ENCODE measurements at regions not wholly inside any gene's neighbourhood (a gene's known extent, or its start where the extent isn't known, plus 50 kb on each side); places are given as distances from the start of the nearest gene placed in this dataset.

GRCh38 chr1:63049135-63049534, 265.2 kb downstream of the ATG4C start:
- Histone ChIP-seq H3K4me3 (replicated peaks in 1 of 2; ENCODE audit: low read depth in 1 of 2, low read length in 2 of 2) (no peak overlapping the region), H3K27ac (ENCODE audit: low read depth, low read length) (no peak overlapping the region), H3K9ac (ENCODE audit: low read length) (no peak overlapping the region), H3K36me3 (ENCODE audit: control insufficient read depth in 1 of 2, insufficient read depth in 2 of 2, low read length in 2 of 2) (no peaks in the 10 kb centered on the region), H3K79me2 (ENCODE audit: insufficient read depth, low read length) (no peaks in the 10 kb centered on the region), H3K27me3 (ENCODE audit: insufficient read depth, low read length) (peaks cover 14% of the 10 kb centered on the region), H3K9me3 (ENCODE audit: control insufficient read depth in 1 of 2, insufficient read depth in 1 of 2, low read depth in 1 of 2, low read length in 2 of 2) (no peaks in the 10 kb centered on the region), H3K4me1 (ENCODE audit: control insufficient read depth in 1 of 2, insufficient read depth in 2 of 2, low read length in 2 of 2) (no peaks in the 10 kb centered on the region), H3K4me2 (ENCODE audit: low read length) (no peak overlapping the region), H4K20me1 (ENCODE audit: insufficient read depth) (no peaks in the 10 kb centered on the region), H2AFZ (ENCODE audit: low read depth, low read length, poor library complexity, severe bottlenecking) (no peak overlapping the region), H3K9me2 (ENCODE audit: insufficient read depth) (no peaks in the 10 kb centered on the region)
- CTCF ChIA-PET: no interaction called here
- ATAC-seq: no peak
- DNase-seq (ENCODE audit: low read depth, low spot score): no peak
- TF ChIP-seq SP1 (IDR thresholded peaks at IDR 0.05; ENCODE audit: low read depth): no peak
- TF ChIP-seq EZH2 (IDR thresholded peaks at IDR 0.05): no peak
- no peak for TF ChIP-seq CEBPB (IDR thresholded peaks at IDR 0.05; ENCODE audit: low read depth)
- TF ChIP-seq RAD21 (IDR thresholded peaks at IDR 0.05; ENCODE audit: low read depth): no peak
- TF ChIP-seq POLR2A (IDR thresholded peaks at IDR 0.05; ENCODE audit: borderline replicate concordance, extremely low read depth, insufficient read depth, insufficient read length): no peak
- TF ChIP-seq JUND (IDR thresholded peaks at IDR 0.05): no peak
- TF ChIP-seq ZNF274 (IDR thresholded peaks at IDR 0.05; ENCODE audit: low read depth, low read length): no peak
- no peak for TF ChIP-seq ZBTB33 (IDR thresholded peaks at IDR 0.05; ENCODE audit: extremely low read depth, insufficient replicate concordance, low read length)
- TF ChIP-seq YY1 (IDR thresholded peaks at IDR 0.05; ENCODE audit: extremely low read depth, insufficient replicate concordance, low read depth, low read length): no peak
- TF ChIP-seq EZH2phosphoT487 (IDR thresholded peaks at IDR 0.05; ENCODE audit: borderline replicate concordance): no peak
- no peak for TF ChIP-seq REST (IDR thresholded peaks at IDR 0.05; ENCODE audit: low read depth)
- TF ChIP-seq CBX3 (IDR thresholded peaks at IDR 0.05; ENCODE audit: low read depth): no peak
- TF ChIP-seq SIN3A (IDR thresholded peaks at IDR 0.05; ENCODE audit: low read depth): no peak
- TF ChIP-seq ATF3 (IDR thresholded peaks at IDR 0.05): no peak
- no peak for TF ChIP-seq SRF (IDR thresholded peaks at IDR 0.05; ENCODE audit: low read depth)
- no peak for TF ChIP-seq CTCF (IDR thresholded peaks at IDR 0.05 in 2 of 3, conservative IDR thresholded peaks at IDR 0.05 in 1 of 3; ENCODE audit: borderline replicate concordance in 1 of 3, insufficient read depth in 1 of 3, low read depth in 2 of 3, low read length in 2 of 3)
- POLR2A ChIA-PET: no interaction called here
- intact Hi-C loops (cut with micrococcal nuclease): no loop called here
- BruUV-seq (replicated peaks): no TSS peak
- RAD21 ChIA-PET (ENCODE audit: low non-redundant PET in 1 of 2, low total read pairs in 2 of 2, uncharacterized antibody in 2 of 2, unreplicated experiment in 2 of 2): no interaction called here
